IMR-90 (cell line): ENCODE measurements at regions not wholly inside any gene's neighbourhood (a gene's known extent, or its start where the extent isn't known, plus 50 kb on each side); places are given as distances from the start of the nearest gene placed in this dataset.

Source experiments
- ATAC-seq: fragments of 200-7000 bp; cut with Tn5 transposase; 2 replicates; pipeline ENCODE4 v1.9.1; 2020; ENCODE audit warnings: low read depth, mild to moderate bottlenecking, moderate library complexity
- BruUV-seq: library from RNA; stranded (reverse); fragments of 400-500 nt; replicated peaks from 2 replicates; lab custom pipeline; 2021; lab: Mats Ljungman, UMichigan
- CTCF ChIA-PET: fragments of 300-600 bp; formaldehyde crosslinking; extraction: SDS; loops from one replicate; lab custom pipeline; 2021; ENCODE audit warnings: antibody characterized with exemption; lab: Yijun Ruan, JAX
- POLR2A ChIA-PET: fragments of 300-600 bp; sonication (Branson Sonifier 250); formaldehyde crosslinking; loops from one replicate; lab custom pipeline; 2022; ENCODE audit warnings: antibody characterized with exemption; ENCODE audit not compliant: unreplicated experiment; lab: Charles Lee
- DNase-seq: peaks from one replicate; pipeline ENCODE4 v3.0.0; 2013
- H2AFZ ChIP-seq: replicated peaks from 2 replicates; pipeline ENCODE3; 2013; ENCODE audit warnings: low read length, mild to moderate bottlenecking; ENCODE audit not compliant: poor library complexity
- H2AK5ac ChIP-seq: 2 replicates; pipeline ENCODE4 v1.6.1; 2013; ENCODE audit warnings: low read depth, low read length, inconsistent platforms
- H2AK9ac ChIP-seq: replicated peaks from 2 replicates; pipeline ENCODE3; 2013; ENCODE audit warnings: mild to moderate bottlenecking, low read depth, low read length, moderate library complexity; ENCODE audit not compliant: poor library complexity
- H2BK120ac ChIP-seq: 2 replicates; pipeline ENCODE4 v1.6.1; 2013; ENCODE audit warnings: low read depth, low read length, inconsistent platforms
- H2BK15ac ChIP-seq: 3 replicates; pipeline ENCODE4 v1.6.1; 2013; ENCODE audit warnings: low read depth, low read length, inconsistent platforms
- H2BK20ac ChIP-seq: 2 replicates; pipeline ENCODE4 v1.6.1; 2013; ENCODE audit warnings: low read depth, mild to moderate bottlenecking, inconsistent platforms, low read length, moderate library complexity
- H2BK5ac ChIP-seq: 2 replicates; pipeline ENCODE4 v1.6.1; 2013; ENCODE audit warnings: mild to moderate bottlenecking, low read depth, low read length, inconsistent platforms; ENCODE audit not compliant: poor library complexity, severe bottlenecking
- H3K14ac ChIP-seq: replicated peaks from 2 replicates; pipeline ENCODE4 v1.6.1; 2013; ENCODE audit warnings: low read depth, low read length, inconsistent platforms
- H3K18ac ChIP-seq: 2 replicates; pipeline ENCODE4 v1.6.1; 2013; ENCODE audit warnings: low read depth, low read length, control low read depth
- H3K23ac ChIP-seq: 2 replicates; pipeline ENCODE4 v1.6.1; 2013; ENCODE audit warnings: low read depth, low read length, inconsistent platforms
- H3K27ac ChIP-seq: 2 replicates; pipeline ENCODE4 v1.5.1; 2013; ENCODE audit warnings: mild to moderate bottlenecking, control low read depth, low read length; ENCODE audit not compliant: insufficient read depth
- H3K27me3 ChIP-seq: 2 replicates; pipeline ENCODE4 v1.6.1; 2013; ENCODE audit warnings: low read length; ENCODE audit not compliant: control insufficient read depth, insufficient read depth
- H3K36me3 ChIP-seq: 2 replicates; pipeline ENCODE4 v1.6.1; 2013; ENCODE audit warnings: low read length, mixed read lengths; ENCODE audit not compliant: control insufficient read depth, insufficient read depth
- H3K4ac ChIP-seq: 2 replicates; pipeline ENCODE4 v1.6.1; 2013; ENCODE audit warnings: low read depth, low read length, inconsistent platforms
- H3K4me1 ChIP-seq: 2 replicates; pipeline ENCODE4 v1.6.1; 2013; ENCODE audit warnings: low read length, mixed read lengths; ENCODE audit not compliant: control insufficient read depth, insufficient read depth
- H3K4me2 ChIP-seq: 2 replicates; pipeline ENCODE4 v1.6.1; 2013; ENCODE audit warnings: low read depth, mild to moderate bottlenecking, control low read depth, low read length, moderate library complexity
- H3K4me3 ChIP-seq: 2 replicates; pipeline ENCODE4 v1.5.1; 2013; ENCODE audit warnings: low read depth, mild to moderate bottlenecking, control low read depth, low read length, moderate library complexity; ENCODE audit not compliant: insufficient read depth
- H3K56ac ChIP-seq: 2 replicates; pipeline ENCODE4 v1.6.1; 2013; ENCODE audit warnings: low read length, inconsistent platforms; ENCODE audit not compliant: insufficient read depth; ENCODE audit errors: extremely low read depth
- H3K79me1 ChIP-seq, 2 experiments: 2 replicates each; pipeline ENCODE4 v1.6.1; 2013; ENCODE audit warnings: low read length in 2 of 2, inconsistent platforms in 1 of 2, low read depth in 1 of 2
- H3K9ac ChIP-seq: 2 replicates; pipeline ENCODE4 v1.6.1; 2013; ENCODE audit warnings: low read depth, low read length, control low read depth
- H3K9me1 ChIP-seq: 2 replicates; pipeline ENCODE4 v1.6.1; 2013; ENCODE audit warnings: low read length, inconsistent platforms; ENCODE audit not compliant: insufficient read depth
- H3K9me3 ChIP-seq: 2 replicates; pipeline ENCODE4 v1.6.1; 2013; ENCODE audit warnings: low read length; ENCODE audit not compliant: control insufficient read depth, insufficient read depth
- H4K20me1 ChIP-seq: 2 replicates; pipeline ENCODE4 v1.6.1; 2013; ENCODE audit warnings: low read length, inconsistent platforms; ENCODE audit not compliant: insufficient read depth
- H4K5ac ChIP-seq: 2 replicates; pipeline ENCODE4 v1.6.1; 2013; ENCODE audit warnings: mild to moderate bottlenecking, low read depth, low read length, control low read depth
- H4K8ac ChIP-seq, 2 experiments: 2 replicates each; pipeline ENCODE4 v1.6.1; 2013; ENCODE audit warnings: low read depth in 2 of 2, low read length in 2 of 2, control low read depth in 1 of 2, inconsistent platforms in 1 of 2
- H4K91ac ChIP-seq: 2 replicates; pipeline ENCODE4 v1.6.1; 2013; ENCODE audit warnings: low read depth, low read length, inconsistent platforms; ENCODE audit not compliant: insufficient read depth
- BHLHE40 ChIP-seq: fragments of 150-350 bp; IDR thresholded peaks from 2 replicates; pipeline ENCODE4 v1.6.1; 2016; ENCODE audit warnings: mild to moderate bottlenecking, low read depth, low read length
- CEBPB ChIP-seq: IDR thresholded peaks from 2 replicates; pipeline ENCODE4 v1.6.1; 2012; ENCODE audit warnings: low read depth, low read length, improper control_type of control experiment
- CHD1 ChIP-seq: IDR thresholded peaks from 2 replicates; pipeline ENCODE4 v1.6.1; 2012; ENCODE audit warnings: low read depth, low read length, improper control_type of control experiment
- MAZ ChIP-seq: IDR thresholded peaks from 2 replicates; pipeline ENCODE4 v1.6.1; 2012; ENCODE audit warnings: low read depth, mild to moderate bottlenecking, low read length, improper control_type of control experiment, moderate library complexity, borderline replicate concordance
- MXI1 ChIP-seq: IDR thresholded peaks from 2 replicates; pipeline ENCODE4 v1.6.1; 2012; ENCODE audit warnings: low read depth, mild to moderate bottlenecking, low read length, moderate library complexity, borderline replicate concordance
- RAD21 ChIP-seq: IDR thresholded peaks from 2 replicates; pipeline ENCODE4 v1.6.1; 2012; ENCODE audit warnings: low read length, improper control_type of control experiment
- RFX5 ChIP-seq: IDR thresholded peaks from 2 replicates; pipeline ENCODE4 v1.8.0; 2012; ENCODE audit warnings: low read depth, mild to moderate bottlenecking, low read length, moderate library complexity
- SMC3 ChIP-seq: fragments of 150-350 bp; IDR thresholded peaks from 2 replicates; pipeline ENCODE4 v1.6.1; 2016; ENCODE audit warnings: low read depth, mild to moderate bottlenecking, antibody characterized with exemption, low read length, moderate library complexity
- WGBS, 2 experiments: methylation state at CpG; one replicate each; pipeline versions ENCODE4 v1.1.5 to v1.1.7; 2013; ENCODE audit warnings: missing lambda C conversion rate in 2 of 2; ENCODE audit not compliant: insufficient read length in 1 of 2; ENCODE audit errors: extremely low coverage in 2 of 2; 5-methylcytosine and 5-hydroxymethylcytosine counted together
- dilution Hi-C: fragments of 300-500 bp; cut with HindIII; formaldehyde crosslinking; loops from one replicate; pipeline ENCODE4 v1.14.3; 2018; ENCODE audit warnings: low sequenced_read_pairs; ENCODE audit not compliant: unreplicated experiment
- in situ Hi-C: fragments of 300-500 bp; cut with MboI; formaldehyde crosslinking; loops from 3 replicates; pipeline ENCODE4 v1.14.3; 2019; ENCODE audit warnings: low sequenced_read_pairs, inconsistent platforms, mixed read lengths
- intact Hi-C: fragments of 100-400 bp; cut with micrococcal nuclease; formaldehyde crosslinking; loops from 2 replicates; pipeline ENCODE4 v1.10.0; 2022
- TF ChIP-seq, protein P1 (sequence below): conservative IDR thresholded peaks from 2 replicates; pipeline ENCODE4 v1.5.1; 2012; ENCODE audit warnings: mild to moderate bottlenecking, low read depth, low read length, improper control_type of control experiment
- TF ChIP-seq, protein P2 (sequence below): fragments of 150-350 bp; IDR thresholded peaks from 2 replicates; pipeline ENCODE4 v1.6.1; 2017; ENCODE audit warnings: mild to moderate bottlenecking, antibody characterized with exemption, low read length, low read depth

GRCh38 chr10:123561141-123561440 is 105.1 kb upstream of the GPR26 start:
- BruUV-seq = no TSS peak
- 100% methylated on average over 1 of the region's 4 CpGs; no CpG with 5 or more reads in 1 of the 2 experiments for WGBS, 2 experiments
- H3K79me1 ChIP-seq = no peaks in the 10 kb centered on the region
- intact Hi-C loops = no loop called here
- no peak overlapping the region for H2BK20ac ChIP-seq
- H3K9ac ChIP-seq = no peak overlapping the region
- no peak overlapping the region for H3K4me3 ChIP-seq
- no peaks in the 10 kb centered on the region for H4K20me1 ChIP-seq
- no peaks in the 10 kb centered on the region for H3K36me3 ChIP-seq
- no peak overlapping the region for H3K23ac ChIP-seq
- H3K14ac ChIP-seq = no peak overlapping the region
- no peak overlapping the region for H4K91ac ChIP-seq
- H3K4ac ChIP-seq = no peak overlapping the region
- H3K9me3 ChIP-seq = no peaks in the 10 kb centered on the region
- H2BK120ac ChIP-seq = no peak overlapping the region
- POLR2A ChIA-PET = no interaction called here
- TF ChIP-seq CHD1 (no peak), RAD21 (no peak), RFX5 (no peak), CEBPB (no peak), BHLHE40 (no peak), MXI1 (no peak), SMC3 (no peak), MAZ (no peak)
- TF ChIP-seq, protein P1, sequence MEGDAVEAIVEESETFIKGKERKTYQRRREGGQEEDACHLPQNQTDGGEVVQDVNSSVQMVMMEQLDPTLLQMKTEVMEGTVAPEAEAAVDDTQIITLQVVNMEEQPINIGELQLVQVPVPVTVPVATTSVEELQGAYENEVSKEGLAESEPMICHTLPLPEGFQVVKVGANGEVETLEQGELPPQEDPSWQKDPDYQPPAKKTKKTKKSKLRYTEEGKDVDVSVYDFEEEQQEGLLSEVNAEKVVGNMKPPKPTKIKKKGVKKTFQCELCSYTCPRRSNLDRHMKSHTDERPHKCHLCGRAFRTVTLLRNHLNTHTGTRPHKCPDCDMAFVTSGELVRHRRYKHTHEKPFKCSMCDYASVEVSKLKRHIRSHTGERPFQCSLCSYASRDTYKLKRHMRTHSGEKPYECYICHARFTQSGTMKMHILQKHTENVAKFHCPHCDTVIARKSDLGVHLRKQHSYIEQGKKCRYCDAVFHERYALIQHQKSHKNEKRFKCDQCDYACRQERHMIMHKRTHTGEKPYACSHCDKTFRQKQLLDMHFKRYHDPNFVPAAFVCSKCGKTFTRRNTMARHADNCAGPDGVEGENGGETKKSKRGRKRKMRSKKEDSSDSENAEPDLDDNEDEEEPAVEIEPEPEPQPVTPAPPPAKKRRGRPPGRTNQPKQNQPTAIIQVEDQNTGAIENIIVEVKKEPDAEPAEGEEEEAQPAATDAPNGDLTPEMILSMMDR = no peak
- TF ChIP-seq, protein P2, sequence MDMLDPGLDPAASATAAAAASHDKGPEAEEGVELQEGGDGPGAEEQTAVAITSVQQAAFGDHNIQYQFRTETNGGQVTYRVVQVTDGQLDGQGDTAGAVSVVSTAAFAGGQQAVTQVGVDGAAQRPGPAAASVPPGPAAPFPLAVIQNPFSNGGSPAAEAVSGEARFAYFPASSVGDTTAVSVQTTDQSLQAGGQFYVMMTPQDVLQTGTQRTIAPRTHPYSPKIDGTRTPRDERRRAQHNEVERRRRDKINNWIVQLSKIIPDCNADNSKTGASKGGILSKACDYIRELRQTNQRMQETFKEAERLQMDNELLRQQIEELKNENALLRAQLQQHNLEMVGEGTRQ = no peak
- no peak overlapping the region for H2BK15ac ChIP-seq
- no peak overlapping the region for H3K56ac ChIP-seq
- no peak overlapping the region for H3K4me2 ChIP-seq
- H3K9me1 ChIP-seq = no peaks in the 10 kb centered on the region
- no peak overlapping the region for H2AK5ac ChIP-seq
- no peaks in the 10 kb centered on the region for H3K4me1 ChIP-seq
- CTCF ChIA-PET = interaction anchor here (1.8 kb wide), 1 partner anchor 518 kb away, joined by 3 read pairs; no protein-coding TSS in a partner anchor
- in situ Hi-C loops = loop anchor here (25.0 kb wide), 1 partner anchor 899 kb away; a partner anchor contains a TSS
- dilution Hi-C loops = no loop called here
- DNase-seq (no peak), ATAC-seq (no peak)
- no peak overlapping the region for H3K27ac ChIP-seq
- no peak overlapping the region for H4K8ac ChIP-seq
- H3K27me3 ChIP-seq = no peaks in the 10 kb centered on the region
- no peak overlapping the region for H2BK5ac ChIP-seq
- H4K5ac ChIP-seq = no peak overlapping the region
- H3K18ac ChIP-seq = no peak overlapping the region
- no peak overlapping the region for H2AK9ac ChIP-seq
- no peak overlapping the region for H2AFZ ChIP-seq
